Tibial nerve (tissue), 3 donors: ENCODE measurements at regions not wholly inside any gene's neighbourhood (a gene's known extent, or its start where the extent isn't known, plus 50 kb on each side); places are given as distances from the start of the nearest gene placed in this dataset.

Experiments used
- CTCF ChIP-seq, 5 experiments: fragments of 200-600 bp in 3 of 5; fragments of 450-650 bp in 2 of 5; sonication (generic) in 3 of 5; IDR thresholded peaks; one replicate each; pipeline ENCODE4 v1.5.1; 2016 to 2019; ENCODE audit warnings: antibody characterized with exemption in 5 of 5, mild to moderate bottlenecking in 3 of 5, moderate library complexity in 2 of 5
- POLR2A ChIP-seq, 2 donors: fragments of 450-650 bp; IDR thresholded peaks; one replicate each; pipeline ENCODE4 v1.6.1; 2017; ENCODE audit warnings: antibody characterized with exemption in 2 of 2, mild to moderate bottlenecking in 2 of 2, moderate library complexity in 2 of 2

- no peak for TF ChIP-seq CTCF (IDR thresholded peaks at IDR 0.05)
- TF ChIP-seq POLR2A (IDR thresholded peaks at IDR 0.05) = no peak
These were observed 56.6 kb upstream of the MAP2 start for GRCh38 chr2:209367075-209367747.
